ENCODE measurements at regions not wholly inside any gene's neighbourhood (a gene's known extent, or its start where the extent isn't known, plus 50 kb on each side); places are given as distances from the start of the nearest gene placed in this dataset.

GRCh38 chr2:77999376-77999775, 477.2 kb upstream of the LRRTM4 start:
- Histone ChIP-seq H3K36me3 (ENCODE audit: low read depth) (no peaks in the 10 kb centered on the region), H3K9me2 (ENCODE audit: insufficient read depth) (no peaks in the 10 kb centered on the region), H2AFZ (no peak overlapping the region), H3K9me3 (ENCODE audit: insufficient read depth, low read depth) (no peaks in the 10 kb centered on the region), H4K20me1 (ENCODE audit: insufficient read depth) (no peaks in the 10 kb centered on the region), H3K27ac (no peak overlapping the region), H3F3A (ENCODE audit: insufficient read depth, low read depth) (no peaks in the 10 kb centered on the region), H3K4me2 (no peak overlapping the region), H3K4me1 (replicated peaks; ENCODE audit: insufficient read depth) (no peaks in the 10 kb centered on the region), H3K27me3 (ENCODE audit: insufficient read depth, low read depth) (no peaks in the 10 kb centered on the region), H3K4me3 (no peak overlapping the region), H3K79me2 (ENCODE audit: low read depth) (no peaks in the 10 kb centered on the region)
- ChIA-PET CTCF (no interaction called here), POLR2A (ENCODE audit: unreplicated experiment) (no interaction called here)
- no peak for TF ChIP-seq CTCF (conservative IDR thresholded peaks at IDR 0.05)
- no peak for TF ChIP-seq EZH2 (IDR thresholded peaks at IDR 0.05; ENCODE audit: low read depth)
- intact Hi-C loops (cut with micrococcal nuclease; ENCODE audit: unreplicated experiment) = no loop called here
- DNase-seq = no peak
- BruUV-seq (replicated peaks) = no TSS peak

GRCh38 chr2:78009289-78009688, 487.1 kb upstream of the LRRTM4 start:
- BruUV-seq (replicated peaks) = no TSS peak
- no peaks in the 10 kb centered on the region for H3F3A ChIP-seq (ENCODE audit: insufficient read depth, low read depth)
- no peaks in the 10 kb centered on the region for H3K9me2 ChIP-seq (ENCODE audit: insufficient read depth)
- no peak overlapping the region for H3K4me2 ChIP-seq
- H4K20me1 ChIP-seq (ENCODE audit: insufficient read depth) = no peaks in the 10 kb centered on the region
- H3K27ac ChIP-seq = no peak overlapping the region
- ChIA-PET CTCF (no interaction called here), POLR2A (ENCODE audit: unreplicated experiment) (no interaction called here)
- no peak for DNase-seq
- intact Hi-C loops (cut with micrococcal nuclease; ENCODE audit: unreplicated experiment) = no loop called here
- no peaks in the 10 kb centered on the region for H3K79me2 ChIP-seq (ENCODE audit: low read depth)
- H3K27me3 ChIP-seq (ENCODE audit: insufficient read depth, low read depth) = no peaks in the 10 kb centered on the region
- no peaks in the 10 kb centered on the region for H3K36me3 ChIP-seq (ENCODE audit: low read depth)
- H3K4me1 ChIP-seq (replicated peaks; ENCODE audit: insufficient read depth) = no peaks in the 10 kb centered on the region
- TF ChIP-seq CTCF (conservative IDR thresholded peaks at IDR 0.05) = no peak
- TF ChIP-seq EZH2 (IDR thresholded peaks at IDR 0.05; ENCODE audit: low read depth) = no peak
- H3K4me3 ChIP-seq = no peak overlapping the region
- H2AFZ ChIP-seq = no peak overlapping the region
- no peaks in the 10 kb centered on the region; the same call in 1 of the 2 replicates for H3K9me3 ChIP-seq (ENCODE audit: insufficient read depth, low read depth)

GRCh38 chr2:78011251-78011650, 489.1 kb upstream of the LRRTM4 start:
- no peak overlapping the region for H3K4me3 ChIP-seq
- no peaks in the 10 kb centered on the region for H3K27me3 ChIP-seq (ENCODE audit: insufficient read depth, low read depth)
- BruUV-seq (replicated peaks) = no TSS peak
- no peaks in the 10 kb centered on the region for H4K20me1 ChIP-seq (ENCODE audit: insufficient read depth)
- intact Hi-C loops (cut with micrococcal nuclease; ENCODE audit: unreplicated experiment) = no loop called here
- no peaks in the 10 kb centered on the region for H3K9me2 ChIP-seq (ENCODE audit: insufficient read depth)
- TF ChIP-seq CTCF (conservative IDR thresholded peaks at IDR 0.05) = no peak
- TF ChIP-seq EZH2 (IDR thresholded peaks at IDR 0.05; ENCODE audit: low read depth) = no peak
- H3K79me2 ChIP-seq (ENCODE audit: low read depth) = no peaks in the 10 kb centered on the region
- ChIA-PET CTCF (no interaction called here), POLR2A (ENCODE audit: unreplicated experiment) (no interaction called here)
- no peak overlapping the region for H3K27ac ChIP-seq
- no peaks in the 10 kb centered on the region for H3K4me1 ChIP-seq (replicated peaks; ENCODE audit: insufficient read depth)
- H2AFZ ChIP-seq = no peak overlapping the region
- H3F3A ChIP-seq (ENCODE audit: insufficient read depth, low read depth) = no peaks in the 10 kb centered on the region
- no peaks in the 10 kb centered on the region for H3K36me3 ChIP-seq (ENCODE audit: low read depth)
- no peak overlapping the region for H3K4me2 ChIP-seq
- no peak for DNase-seq
- no peaks in the 10 kb centered on the region for H3K9me3 ChIP-seq (ENCODE audit: insufficient read depth, low read depth)

Measured in PC-9 (cell line).